Heart left ventricle (tissue), 16 donors: ENCODE measurements at regions not wholly inside any gene's neighbourhood (a gene's known extent, or its start where the extent isn't known, plus 50 kb on each side); places are given as distances from the start of the nearest gene placed in this dataset.

Experiments used
- ATAC-seq, 4 donors: fragments of 200-7000 bp; cut with Tn5 transposase; one replicate each; pipeline ENCODE4 v1.9.1; 2020 to 2022; ENCODE audit warnings: moderate library complexity in 4 of 4, mild to moderate bottlenecking in 3 of 4, moderate number of reproducible peaks in 1 of 4
- DNase-seq, 5 donors: peaks; one replicate each; pipeline ENCODE4 v3.0.0-alpha.2; 2020
- H3K27ac ChIP-seq, 12 donors: fragments of 200-600 bp; sonication (generic) in 4 of 12; one replicate each; pipeline versions ENCODE4 v1.5.0 to v1.8.0; 2016 to 2022; ENCODE audit warnings: mild to moderate bottlenecking in 2 of 12
- H3K27me3 ChIP-seq, 9 donors: fragments of 200-600 bp; sonication (generic) in 2 of 9; one replicate each; pipeline versions ENCODE4 v1.5.1 to v1.8.0; 2016 to 2022; ENCODE audit warnings: mild to moderate bottlenecking in 3 of 9
- H3K36me3 ChIP-seq, 9 donors: fragments of 200-600 bp; sonication (generic) in 2 of 9; one replicate each; pipeline versions ENCODE4 v1.5.0 to v1.8.0; 2018 to 2022; ENCODE audit warnings: mild to moderate bottlenecking in 2 of 9
- H3K4me1 ChIP-seq, 12 donors: fragments of 200-600 bp; sonication (generic) in 4 of 12; one replicate each; pipeline versions ENCODE4 v1.5.0 to v1.8.0; 2016 to 2022; ENCODE audit warnings: mild to moderate bottlenecking in 3 of 12
- H3K4me3 ChIP-seq, 12 donors: fragments of 200-600 bp; sonication (generic) in 4 of 12; one replicate each; pipeline versions ENCODE4 v1.5.0 to v1.8.0; 2017 to 2022; ENCODE audit warnings: mild to moderate bottlenecking in 9 of 12, moderate library complexity in 4 of 12
- H3K9me3 ChIP-seq, 12 donors: fragments of 200-600 bp; sonication (generic) in 4 of 12; one replicate each; pipeline versions ENCODE4 v1.5.0 to v1.8.0; 2016 to 2022; ENCODE audit warnings: mild to moderate bottlenecking in 1 of 12
- POLR2A ChIP-seq, 2 donors: fragments of 450-650 bp; IDR thresholded peaks; one replicate each; pipeline ENCODE4 v1.6.1; 2017; ENCODE audit warnings: antibody characterized with exemption in 2 of 2, mild to moderate bottlenecking in 2 of 2, moderate library complexity in 2 of 2
- WGBS, 4 donors: extraction: QIAGEN DNeasy Blood & Tissue Kit in 2 of 4; methylation state at CpG; one replicate each; pipeline versions ENCODE4 v1.1.5 to v1.1.7; 2013 to 2018; 5-methylcytosine and 5-hydroxymethylcytosine counted together
- intact Hi-C, 10 donors: fragments of 100-400 bp; cut with DNase I; formaldehyde crosslinking; loops; one replicate each; pipeline versions ENCODE4 v1.11.1 to v1.14.2; 2022
- TF ChIP-seq, protein P1 (sequence below), 12 donors: fragments of 200-600 bp; sonication (generic) in 4 of 12; IDR thresholded peaks; one replicate each; pipeline versions ENCODE4 v1.5.0 to v1.8.0; 2018 to 2022; ENCODE audit warnings: antibody characterized with exemption in 12 of 12, mild to moderate bottlenecking in 5 of 12
- donor health status: ischemic (EF 13 %, LVEDD 7.1; RV severe dilation, severe dysfunction).
- donor health status: healthy with polysubstance abuse.
- donor health status: DM: no; HTN: yes; CAD: no.
- donor health status: DM: no; HTN: no; CAD: no.
- donor health status: ischemic (EF 25% LVEDD 6.9; RV normal size, moderate dysfunction).
- donor health status: ischemic (EF 25% LVEDD 5.7; RV mildly dilated, moderate dysfunction).
- donor health status: healthy.
- donor health status: DM: yes; HTN: yes; CAD: no.
- donor health status: ischemic (EF 35%, LVEDD 5.7; RV mildly dilated, moderate dysfunction).
- donor health status: nonischemic (EF 11% LVEDD 7.7; RV severe dilation, severe dysfunction).
- donor health status: DM: yes; HTN: yes; CAD: no.
- donor health status: PGD.
- donor health status: ischemic (EF 29% LVEDD 5.4; RV normal size, mild dysfunction).
- donor health status: nonischemic (EF 23%, LVEDD 6.1; RV moderate dilation, normal function).

DNA sequence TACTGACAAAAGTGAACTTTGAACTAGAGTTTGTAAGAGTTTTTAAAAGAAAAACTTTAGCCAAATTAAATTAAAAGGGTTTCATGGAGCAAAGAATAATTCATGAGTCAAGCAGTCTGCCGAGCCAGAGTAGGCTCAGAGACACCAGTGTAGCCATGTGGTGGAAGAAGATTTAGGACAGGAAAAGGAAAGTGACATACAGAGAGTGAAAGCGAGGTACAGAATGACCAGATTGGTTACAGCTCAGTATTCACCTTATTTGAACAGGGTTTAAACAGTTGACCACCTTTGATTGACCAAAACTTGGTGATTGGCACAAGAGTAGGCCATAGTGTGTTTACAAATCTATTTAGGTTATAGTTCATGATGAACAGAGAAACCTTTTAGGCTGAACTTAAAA is 377.8 kb downstream of the KLHL4 start:
- Histone ChIP-seq H3K27me3 (no peaks in the 10 kb centered on the region), H3K4me3 (no peak overlapping the region), H3K9me3 (no peaks in the 10 kb centered on the region), H3K4me1 (no peaks in the 10 kb centered on the region), H3K36me3 (no peaks in the 10 kb centered on the region), H3K27ac (no peak overlapping the region)
- intact Hi-C loops = no loop called here
- WGBS, 4 donors = 63 to 77% (median 64%) methylated on average over 2 of the region's 2 CpGs
- DNase-seq = no peak
- no peak for TF ChIP-seq POLR2A (IDR thresholded peaks at IDR 0.05)
- TF ChIP-seq, protein P1, sequence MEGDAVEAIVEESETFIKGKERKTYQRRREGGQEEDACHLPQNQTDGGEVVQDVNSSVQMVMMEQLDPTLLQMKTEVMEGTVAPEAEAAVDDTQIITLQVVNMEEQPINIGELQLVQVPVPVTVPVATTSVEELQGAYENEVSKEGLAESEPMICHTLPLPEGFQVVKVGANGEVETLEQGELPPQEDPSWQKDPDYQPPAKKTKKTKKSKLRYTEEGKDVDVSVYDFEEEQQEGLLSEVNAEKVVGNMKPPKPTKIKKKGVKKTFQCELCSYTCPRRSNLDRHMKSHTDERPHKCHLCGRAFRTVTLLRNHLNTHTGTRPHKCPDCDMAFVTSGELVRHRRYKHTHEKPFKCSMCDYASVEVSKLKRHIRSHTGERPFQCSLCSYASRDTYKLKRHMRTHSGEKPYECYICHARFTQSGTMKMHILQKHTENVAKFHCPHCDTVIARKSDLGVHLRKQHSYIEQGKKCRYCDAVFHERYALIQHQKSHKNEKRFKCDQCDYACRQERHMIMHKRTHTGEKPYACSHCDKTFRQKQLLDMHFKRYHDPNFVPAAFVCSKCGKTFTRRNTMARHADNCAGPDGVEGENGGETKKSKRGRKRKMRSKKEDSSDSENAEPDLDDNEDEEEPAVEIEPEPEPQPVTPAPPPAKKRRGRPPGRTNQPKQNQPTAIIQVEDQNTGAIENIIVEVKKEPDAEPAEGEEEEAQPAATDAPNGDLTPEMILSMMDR (IDR thresholded peaks at IDR 0.05) = no peak
- ATAC-seq = no peak

DNA sequence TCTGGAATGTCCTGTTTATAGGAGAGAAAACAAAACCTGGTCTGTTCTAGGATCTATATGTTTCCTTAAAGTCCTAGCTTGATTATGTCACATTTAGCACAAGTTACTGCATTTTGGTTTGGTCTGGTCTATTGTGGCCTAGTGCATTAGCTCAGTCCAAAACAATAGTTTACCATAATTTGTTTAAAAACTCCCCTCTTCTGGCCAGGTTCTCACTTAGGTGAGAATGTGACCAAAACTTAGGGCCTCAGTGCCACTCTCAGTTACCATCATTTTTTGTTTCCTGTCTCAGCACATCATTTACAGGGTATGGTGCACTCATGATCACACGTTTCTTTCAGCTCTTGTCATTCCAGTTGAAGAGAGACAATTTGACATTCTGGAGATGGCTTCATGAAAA is 378.5 kb downstream of the KLHL4 start:
- intact Hi-C loops = no loop called here
- H3K27me3 ChIP-seq = no peaks in the 10 kb centered on the region
- no peaks in the 10 kb centered on the region for H3K4me1 ChIP-seq
- no peak overlapping the region for H3K27ac ChIP-seq
- WGBS, 4 donors = 56 to 74% (median 64%) methylated on average over 1 of the region's 1 CpG
- H3K4me3 ChIP-seq = no peak overlapping the region
- no peak for DNase-seq
- ATAC-seq = no peak
- H3K36me3 ChIP-seq = no peaks in the 10 kb centered on the region
- TF ChIP-seq, protein P1 (IDR thresholded peaks at IDR 0.05) = no peak
- no peak for TF ChIP-seq POLR2A (IDR thresholded peaks at IDR 0.05)
- no peaks in the 10 kb centered on the region for H3K9me3 ChIP-seq

DNA sequence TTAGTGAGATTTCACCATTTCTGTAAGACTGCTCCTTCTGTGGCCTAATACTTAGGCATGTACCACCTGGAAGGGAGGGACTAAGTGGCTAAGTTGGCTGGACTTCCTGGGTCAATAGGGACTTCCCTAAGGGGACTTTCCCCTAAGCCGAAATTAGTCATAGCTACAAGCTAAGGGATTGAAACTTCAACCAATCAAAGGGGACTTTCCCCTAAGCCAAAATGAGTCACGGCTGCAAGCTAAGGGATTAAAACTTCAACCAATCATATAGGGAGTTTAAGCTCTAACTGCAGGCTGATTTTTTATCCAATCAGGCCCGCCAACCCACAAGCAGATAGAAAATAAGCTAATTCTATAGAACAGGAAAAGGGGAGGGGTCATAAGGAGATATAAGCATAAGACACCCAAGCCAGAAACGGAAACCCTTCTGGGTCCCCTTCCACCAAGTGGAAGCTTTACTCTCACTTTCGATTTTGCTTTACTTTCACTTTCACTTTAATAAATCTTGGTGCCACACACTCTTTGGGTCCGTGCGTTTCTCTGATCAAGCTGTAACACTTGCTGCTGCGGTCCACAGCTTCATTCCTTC is 382.8 kb downstream of the KLHL4 start:
- H3K27me3 ChIP-seq = no peaks in the 10 kb centered on the region
- H3K4me3 ChIP-seq = peak overlapping the region in 5 of 12 donors; percentile 12 to 29 (median 16)
- no peak for ATAC-seq
- no peak for TF ChIP-seq POLR2A (IDR thresholded peaks at IDR 0.05)
- TF ChIP-seq, protein P1 (IDR thresholded peaks at IDR 0.05) = no peak
- no peak overlapping the region for H3K27ac ChIP-seq
- intact Hi-C loops = no loop called here
- DNase-seq = no peak
- WGBS, 4 donors = 62 to 89% (median 70%) methylated on average over 8 of the region's 8 CpGs
- H3K9me3 ChIP-seq = no peaks in the 10 kb centered on the region
- H3K4me1 ChIP-seq = no peaks in the 10 kb centered on the region
- no peaks in the 10 kb centered on the region for H3K36me3 ChIP-seq

DNA sequence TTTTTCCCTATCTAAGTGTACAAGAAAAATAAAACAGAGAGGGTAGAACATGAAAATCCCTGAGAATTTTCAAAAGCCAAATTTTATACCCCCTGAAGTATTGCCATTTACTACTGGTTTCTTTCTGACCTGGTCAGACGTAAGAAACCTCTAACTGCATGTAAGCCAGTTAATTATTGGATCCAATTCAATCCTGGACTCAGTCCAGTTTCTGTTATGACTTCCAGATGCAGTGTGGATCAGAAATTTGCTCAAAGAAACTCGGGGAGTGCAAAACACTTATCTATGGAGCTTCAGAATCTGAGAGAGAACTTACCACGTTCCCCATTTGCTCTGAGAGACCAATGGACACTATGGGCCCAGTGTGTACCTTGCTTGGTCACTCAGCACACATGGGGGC is 383.5 kb downstream of the KLHL4 start:
- H3K9me3 ChIP-seq = no peaks in the 10 kb centered on the region
- H3K36me3 ChIP-seq = no peaks in the 10 kb centered on the region
- no peak for TF ChIP-seq POLR2A (IDR thresholded peaks at IDR 0.05)
- TF ChIP-seq, protein P1 (IDR thresholded peaks at IDR 0.05) = no peak
- DNase-seq = no peak
- no peak overlapping the region for H3K27ac ChIP-seq
- H3K4me3 ChIP-seq = peak overlapping the region in 5 of 12 donors; percentile 12 to 29 (median 16)
- 41 to 53% (median 46%) methylated on average over 3 of the region's 3 CpGs for WGBS, 4 donors
- ATAC-seq = no peak
- intact Hi-C loops = no loop called here
- no peaks in the 10 kb centered on the region for H3K4me1 ChIP-seq
- no peaks in the 10 kb centered on the region for H3K27me3 ChIP-seq
